Inferior parietal cortex (tissue), 1 donor: ENCODE measurements at regions not wholly inside any gene's neighbourhood (a gene's known extent, or its start where the extent isn't known, plus 50 kb on each side); places are given as distances from the start of the nearest gene placed in this dataset.
"Not testable (repeated sequence)": the region's sequence is repeated elsewhere in the genome, so short reads cannot be mapped to it uniquely, and the experiment has no call there.

Experiments
- DNase-seq: peaks from one replicate; pipeline ENCODE4 v3.0.0-alpha.2; 2016; ENCODE audit errors: extremely low spot score

GRCh38 chr2:140178234-140178633 lies 1398.0 kb upstream of the NXPH2 start:
- no peak for DNase-seq

GRCh38 chr2:140177086-140177485 lies 1396.9 kb upstream of the NXPH2 start:
- DNase-seq, result no peak

- no peak for DNase-seq
Measured at GRCh38 chr2:140173790-140174189, 1393.6 kb upstream of the NXPH2 start.

GRCh38 chr2:140164449-140164848 lies 1384.3 kb upstream of the NXPH2 start:
- no peak for DNase-seq

GRCh38 chr2:140158259-140158658 lies 1378.1 kb upstream of the NXPH2 start:
- DNase-seq, result no peak

GRCh38 chr2:140157816-140158215 lies 1377.6 kb upstream of the NXPH2 start:
- no peak for DNase-seq

GRCh38 chr2:140154706-140155105 lies 1374.5 kb upstream of the NXPH2 start:
- no peak for DNase-seq

GRCh38 chr2:140154271-140154670 lies 1374.1 kb upstream of the NXPH2 start:
- DNase-seq, result no peak

- DNase-seq, result no peak
Measured at GRCh38 chr2:140144611-140145010, 1364.4 kb upstream of the NXPH2 start.

GRCh38 chr2:140138736-140139135 lies 1358.5 kb upstream of the NXPH2 start:
- no peak for DNase-seq

- DNase-seq, result no peak
Measured at GRCh38 chr2:140136861-140137260, 1356.7 kb upstream of the NXPH2 start.

GRCh38 chr2:140136366-140136765 lies 1356.2 kb upstream of the NXPH2 start:
- no peak for DNase-seq

GRCh38 chr2:140128909-140129308 lies 1348.7 kb upstream of the NXPH2 start:
- DNase-seq, result no peak

GRCh38 chr2:140122001-140122400 lies 1341.8 kb upstream of the NXPH2 start:
- no peak for DNase-seq

- no peak for DNase-seq
Measured at GRCh38 chr2:140117386-140117785, 1337.2 kb upstream of the NXPH2 start.

- no peak for DNase-seq
Measured at GRCh38 chr2:140108706-140109475, 1328.7 kb upstream of the NXPH2 start.

- no peak for DNase-seq
Measured at GRCh38 chr2:140091926-140092325, 1311.7 kb upstream of the NXPH2 start.

- DNase-seq, result no peak
Measured at GRCh38 chr2:140086964-140087363, 1306.8 kb upstream of the NXPH2 start.

- DNase-seq, result peak; percentile 13
Measured at GRCh38 chr2:140085674-140086073, 1305.5 kb upstream of the NXPH2 start.

- no peak for DNase-seq
Measured at GRCh38 chr2:140079038-140079437, 1298.8 kb upstream of the NXPH2 start.

GRCh38 chr2:140076164-140076563 lies 1296.0 kb upstream of the NXPH2 start:
- DNase-seq, result no peak

GRCh38 chr2:140073763-140074162 lies 1293.6 kb upstream of the NXPH2 start:
- not testable (repeated sequence) for DNase-seq

GRCh38 chr2:140067661-140068060 lies 1287.5 kb upstream of the NXPH2 start:
- DNase-seq, result no peak

GRCh38 chr2:140064243-140064642 lies 1284.1 kb upstream of the NXPH2 start:
- DNase-seq, result no peak
